Heart left ventricle (tissue), 16 donors: ENCODE measurements at regions not wholly inside any gene's neighbourhood (a gene's known extent, or its start where the extent isn't known, plus 50 kb on each side); places are given as distances from the start of the nearest gene placed in this dataset.
A peak's percentile ranks its signal among the peaks of the same experiment; 100 is the strongest.

ENCODE experiments used
- ATAC-seq, 4 donors: fragments of 200-7000 bp; cut with Tn5 transposase; one replicate each; pipeline ENCODE4 v1.9.1; 2020 to 2022; ENCODE audit warnings: moderate library complexity in 4 of 4, mild to moderate bottlenecking in 3 of 4, moderate number of reproducible peaks in 1 of 4
- DNase-seq, 5 donors: peaks; one replicate each; pipeline ENCODE4 v3.0.0-alpha.2; 2020
- H3K27ac ChIP-seq, 12 donors: fragments of 200-600 bp; sonication (generic) in 4 of 12; one replicate each; pipeline versions ENCODE4 v1.5.0 to v1.8.0; 2016 to 2022; ENCODE audit warnings: mild to moderate bottlenecking in 2 of 12
- H3K27me3 ChIP-seq, 9 donors: fragments of 200-600 bp; sonication (generic) in 2 of 9; one replicate each; pipeline versions ENCODE4 v1.5.1 to v1.8.0; 2016 to 2022; ENCODE audit warnings: mild to moderate bottlenecking in 3 of 9
- H3K36me3 ChIP-seq, 9 donors: fragments of 200-600 bp; sonication (generic) in 2 of 9; one replicate each; pipeline versions ENCODE4 v1.5.0 to v1.8.0; 2018 to 2022; ENCODE audit warnings: mild to moderate bottlenecking in 2 of 9
- H3K4me1 ChIP-seq, 12 donors: fragments of 200-600 bp; sonication (generic) in 4 of 12; one replicate each; pipeline versions ENCODE4 v1.5.0 to v1.8.0; 2016 to 2022; ENCODE audit warnings: mild to moderate bottlenecking in 3 of 12
- H3K4me3 ChIP-seq, 12 donors: fragments of 200-600 bp; sonication (generic) in 4 of 12; one replicate each; pipeline versions ENCODE4 v1.5.0 to v1.8.0; 2017 to 2022; ENCODE audit warnings: mild to moderate bottlenecking in 9 of 12, moderate library complexity in 4 of 12
- H3K9me3 ChIP-seq, 12 donors: fragments of 200-600 bp; sonication (generic) in 4 of 12; one replicate each; pipeline versions ENCODE4 v1.5.0 to v1.8.0; 2016 to 2022; ENCODE audit warnings: mild to moderate bottlenecking in 1 of 12
- POLR2A ChIP-seq, 2 donors: fragments of 450-650 bp; IDR thresholded peaks; one replicate each; pipeline ENCODE4 v1.6.1; 2017; ENCODE audit warnings: antibody characterized with exemption in 2 of 2, mild to moderate bottlenecking in 2 of 2, moderate library complexity in 2 of 2
- WGBS, 4 donors: extraction: QIAGEN DNeasy Blood & Tissue Kit in 2 of 4; methylation state at CpG; one replicate each; pipeline versions ENCODE4 v1.1.5 to v1.1.7; 2013 to 2018; 5-methylcytosine and 5-hydroxymethylcytosine counted together
- intact Hi-C, 10 donors: fragments of 100-400 bp; cut with DNase I; formaldehyde crosslinking; loops; one replicate each; pipeline versions ENCODE4 v1.11.1 to v1.14.2; 2022
- TF ChIP-seq, protein P1 (sequence below), 12 donors: fragments of 200-600 bp; sonication (generic) in 4 of 12; IDR thresholded peaks; one replicate each; pipeline versions ENCODE4 v1.5.0 to v1.8.0; 2018 to 2022; ENCODE audit warnings: antibody characterized with exemption in 12 of 12, mild to moderate bottlenecking in 5 of 12
- donor health status: ischemic (EF 13 %, LVEDD 7.1; RV severe dilation, severe dysfunction).
- donor health status: healthy with polysubstance abuse.
- donor health status: DM: no; HTN: yes; CAD: no.
- donor health status: DM: no; HTN: no; CAD: no.
- donor health status: ischemic (EF 25% LVEDD 6.9; RV normal size, moderate dysfunction).
- donor health status: ischemic (EF 25% LVEDD 5.7; RV mildly dilated, moderate dysfunction).
- donor health status: healthy.
- donor health status: DM: yes; HTN: yes; CAD: no.
- donor health status: ischemic (EF 35%, LVEDD 5.7; RV mildly dilated, moderate dysfunction).
- donor health status: nonischemic (EF 11% LVEDD 7.7; RV severe dilation, severe dysfunction).
- donor health status: DM: yes; HTN: yes; CAD: no.
- donor health status: PGD.
- donor health status: ischemic (EF 29% LVEDD 5.4; RV normal size, mild dysfunction).
- donor health status: nonischemic (EF 23%, LVEDD 6.1; RV moderate dilation, normal function).

DNA sequence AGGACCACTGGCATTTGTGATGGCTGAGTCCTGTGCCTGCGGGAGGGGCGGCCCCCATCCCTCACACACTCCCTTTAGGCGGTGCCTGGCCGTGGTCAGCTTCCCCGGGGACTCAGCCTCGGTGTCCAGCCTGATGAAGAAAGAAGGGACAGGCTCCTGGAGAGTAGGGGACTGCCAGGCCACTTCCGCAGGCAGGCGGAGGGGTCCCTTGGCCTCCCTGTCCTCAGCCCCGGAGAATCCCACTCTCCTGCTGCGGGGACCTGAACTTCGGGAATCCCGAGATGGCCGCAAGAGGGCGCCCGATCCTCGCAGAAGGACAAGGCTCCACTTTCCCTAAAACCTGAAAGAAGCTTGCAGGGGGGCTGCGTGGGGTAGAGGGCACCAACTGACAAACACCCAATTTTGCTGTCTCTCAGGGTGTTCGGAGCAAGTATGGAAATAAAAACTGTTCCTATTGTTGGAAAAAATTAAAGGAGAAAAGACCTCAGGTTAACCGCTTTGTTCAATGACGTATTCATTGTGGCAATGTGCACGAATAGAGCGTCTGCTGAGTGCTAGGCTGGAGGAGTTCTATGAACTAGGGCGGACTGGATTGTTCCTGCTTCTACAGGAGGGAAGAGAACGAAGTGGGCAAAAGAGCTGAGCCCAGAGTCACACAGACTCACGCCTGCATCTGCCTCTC, 297.3 kb downstream of the ZNF536 start:
- no peaks in the 10 kb centered on the region for H3K9me3 ChIP-seq
- H3K27ac ChIP-seq: no peak overlapping the region
- H3K4me1 ChIP-seq: peaks cover 0 to 25% (median 6%) of the 10 kb centered on the region in 12 donors
- H3K36me3 ChIP-seq: no peaks in the 10 kb centered on the region
- no peak for TF ChIP-seq POLR2A (IDR thresholded peaks at IDR 0.05)
- TF ChIP-seq, protein P1, sequence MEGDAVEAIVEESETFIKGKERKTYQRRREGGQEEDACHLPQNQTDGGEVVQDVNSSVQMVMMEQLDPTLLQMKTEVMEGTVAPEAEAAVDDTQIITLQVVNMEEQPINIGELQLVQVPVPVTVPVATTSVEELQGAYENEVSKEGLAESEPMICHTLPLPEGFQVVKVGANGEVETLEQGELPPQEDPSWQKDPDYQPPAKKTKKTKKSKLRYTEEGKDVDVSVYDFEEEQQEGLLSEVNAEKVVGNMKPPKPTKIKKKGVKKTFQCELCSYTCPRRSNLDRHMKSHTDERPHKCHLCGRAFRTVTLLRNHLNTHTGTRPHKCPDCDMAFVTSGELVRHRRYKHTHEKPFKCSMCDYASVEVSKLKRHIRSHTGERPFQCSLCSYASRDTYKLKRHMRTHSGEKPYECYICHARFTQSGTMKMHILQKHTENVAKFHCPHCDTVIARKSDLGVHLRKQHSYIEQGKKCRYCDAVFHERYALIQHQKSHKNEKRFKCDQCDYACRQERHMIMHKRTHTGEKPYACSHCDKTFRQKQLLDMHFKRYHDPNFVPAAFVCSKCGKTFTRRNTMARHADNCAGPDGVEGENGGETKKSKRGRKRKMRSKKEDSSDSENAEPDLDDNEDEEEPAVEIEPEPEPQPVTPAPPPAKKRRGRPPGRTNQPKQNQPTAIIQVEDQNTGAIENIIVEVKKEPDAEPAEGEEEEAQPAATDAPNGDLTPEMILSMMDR (IDR thresholded peaks at IDR 0.05): peak; percentile 61 to 85 (median 81)
- H3K4me3 ChIP-seq: no peak overlapping the region
- intact Hi-C loops: loop anchor here in 7 of 10 donors (5.0 to 10.0 kb wide), 6 partner anchors 875 to 1903 kb away; no protein-coding TSS in a partner anchor
- ATAC-seq: peak in 3 of 4 donors; percentile 12 to 26 (median 21)
- WGBS, 4 donors: 23 to 32% (median 27%) methylated on average over 16 to 25 of the region's 25 CpGs
- H3K27me3 ChIP-seq: peaks cover 0 to 36% (median 11%) of the 10 kb centered on the region in 9 donors
- DNase-seq: peak; percentile 30 to 84 (median 57)

DNA sequence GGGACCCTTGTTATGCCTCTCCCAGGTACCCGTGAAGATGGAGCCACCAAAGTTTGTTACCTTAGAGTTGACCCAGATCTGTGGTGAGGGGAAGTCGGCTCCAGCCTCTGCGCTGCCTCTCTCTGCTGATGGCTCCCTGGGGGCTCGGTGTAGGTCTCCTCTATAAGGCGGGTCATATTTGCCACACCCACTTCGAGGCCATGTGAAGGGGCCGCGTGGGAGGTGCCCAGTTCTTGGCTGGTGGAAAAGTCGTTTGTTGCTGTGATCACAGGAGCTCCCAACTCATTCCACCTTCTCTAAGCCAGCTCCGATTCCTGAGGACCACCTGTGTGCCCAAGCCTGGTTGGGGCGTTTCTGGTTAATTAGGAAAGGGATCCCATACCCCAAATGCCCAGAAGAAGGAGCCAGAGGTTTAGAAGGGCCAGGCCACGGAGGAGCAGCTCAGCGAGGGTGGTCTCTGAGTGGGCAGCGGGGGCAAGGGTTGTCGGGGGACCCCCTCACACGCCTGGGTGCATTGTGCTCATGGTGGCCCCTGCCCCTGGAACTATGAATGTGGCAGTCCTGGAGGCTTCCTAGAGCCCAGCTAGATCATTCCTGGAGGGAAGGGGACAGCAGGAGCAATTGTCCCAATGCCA, 296.5 kb downstream of the ZNF536 start:
- 56 to 64% (median 60%) methylated on average over 11 to 16 of the region's 16 CpGs for WGBS, 4 donors
- intact Hi-C loops: loop anchor here in 4 of 10 donors (5.0 kb wide), 3 partner anchors 1554 to 1904 kb away; no protein-coding TSS in a partner anchor
- ATAC-seq (no peak), DNase-seq (no peak)
- no peak overlapping the region for H3K4me3 ChIP-seq
- H3K27me3 ChIP-seq: peaks cover 0 to 36% (median 11%) of the 10 kb centered on the region in 9 donors
- no peak overlapping the region for H3K27ac ChIP-seq
- TF ChIP-seq POLR2A (IDR thresholded peaks at IDR 0.05): no peak
- TF ChIP-seq, protein P1 (IDR thresholded peaks at IDR 0.05): no peak
- H3K36me3 ChIP-seq: no peaks in the 10 kb centered on the region
- H3K4me1 ChIP-seq: peaks cover 0 to 33% (median 8%) of the 10 kb centered on the region in 12 donors
- H3K9me3 ChIP-seq: no peaks in the 10 kb centered on the region

DNA sequence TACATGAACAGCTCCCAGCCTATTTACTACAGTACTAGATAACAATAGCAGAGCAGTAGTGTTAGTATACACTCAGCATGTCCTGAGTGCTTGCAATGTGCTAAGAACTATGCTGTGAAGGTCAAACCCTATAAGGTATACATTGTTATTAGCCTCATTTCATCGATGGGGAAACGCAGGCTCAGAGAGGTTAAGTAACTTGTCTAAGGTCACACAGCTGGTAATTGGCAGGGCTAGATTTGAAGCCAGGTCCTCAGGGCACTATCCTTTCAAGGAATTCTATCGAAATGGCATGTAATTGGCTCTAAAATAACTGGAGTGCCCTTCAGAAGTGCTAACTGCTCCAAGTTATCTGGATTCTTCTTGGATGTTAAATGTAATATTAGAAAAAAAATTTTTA, 295.6 kb downstream of the ZNF536 start:
- Histone ChIP-seq H3K4me3 (no peak overlapping the region), H3K9me3 (no peaks in the 10 kb centered on the region), H3K36me3 (no peaks in the 10 kb centered on the region), H3K27ac (no peak overlapping the region), H3K4me1 (peaks cover 0 to 40% (median 11%) of the 10 kb centered on the region in 12 donors), H3K27me3 (peaks cover 0 to 36% (median 11%) of the 10 kb centered on the region in 9 donors)
- no peak for ATAC-seq
- WGBS, 4 donors: 68 to 76% (median 74%) methylated on average over 3 of the region's 3 CpGs
- no peak for DNase-seq
- intact Hi-C loops: loop anchor here in 4 of 10 donors (5.0 kb wide), 3 partner anchors 1555 to 1905 kb away; no protein-coding TSS in a partner anchor
- TF ChIP-seq, protein P1 (IDR thresholded peaks at IDR 0.05): no peak
- no peak for TF ChIP-seq POLR2A (IDR thresholded peaks at IDR 0.05)

DNA sequence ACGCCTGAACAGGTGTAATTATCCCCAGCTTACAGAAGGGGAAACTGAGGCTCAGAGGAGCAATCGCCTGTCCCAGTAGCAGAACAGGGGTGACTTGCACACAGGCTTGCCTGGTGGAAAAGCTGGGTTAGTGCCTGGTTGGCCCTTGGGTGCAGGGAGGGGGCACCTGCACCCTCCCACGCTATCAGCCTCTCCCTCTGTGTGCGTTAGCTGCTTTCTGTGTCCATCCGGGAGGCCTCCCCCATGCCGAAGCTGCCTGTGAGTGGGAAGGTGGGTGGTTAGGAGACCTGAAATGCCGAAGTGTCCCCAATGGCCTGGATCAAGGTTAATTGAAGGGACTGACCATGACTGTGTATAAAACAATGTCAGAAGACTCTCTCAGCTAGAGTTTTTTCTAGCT, 295.0 kb downstream of the ZNF536 start:
- peaks cover 0 to 36% (median 11%) of the 10 kb centered on the region in 9 donors for H3K27me3 ChIP-seq
- intact Hi-C loops: loop anchor here in 4 of 10 donors (5.0 kb wide), 3 partner anchors 1555 to 1905 kb away; no protein-coding TSS in a partner anchor
- H3K9me3 ChIP-seq: no peaks in the 10 kb centered on the region
- TF ChIP-seq, protein P1 (IDR thresholded peaks at IDR 0.05): no peak
- TF ChIP-seq POLR2A (IDR thresholded peaks at IDR 0.05): no peak
- no peak overlapping the region for H3K27ac ChIP-seq
- peaks cover 0 to 40% (median 12%) of the 10 kb centered on the region in 12 donors for H3K4me1 ChIP-seq
- no peak for ATAC-seq
- H3K36me3 ChIP-seq: no peaks in the 10 kb centered on the region
- 79 to 86% (median 82%) methylated on average over 7 of the region's 7 CpGs for WGBS, 4 donors
- H3K4me3 ChIP-seq: no peak overlapping the region
- no peak for DNase-seq
